ENCODE measurements at regions not wholly inside any gene's neighbourhood (a gene's known extent, or its start where the extent isn't known, plus 50 kb on each side); places are given as distances from the start of the nearest gene placed in this dataset.
"Not testable (repeated sequence)": the region's sequence is repeated elsewhere in the genome, so short reads cannot be mapped to it uniquely, and the experiment has no call there.

DNA sequence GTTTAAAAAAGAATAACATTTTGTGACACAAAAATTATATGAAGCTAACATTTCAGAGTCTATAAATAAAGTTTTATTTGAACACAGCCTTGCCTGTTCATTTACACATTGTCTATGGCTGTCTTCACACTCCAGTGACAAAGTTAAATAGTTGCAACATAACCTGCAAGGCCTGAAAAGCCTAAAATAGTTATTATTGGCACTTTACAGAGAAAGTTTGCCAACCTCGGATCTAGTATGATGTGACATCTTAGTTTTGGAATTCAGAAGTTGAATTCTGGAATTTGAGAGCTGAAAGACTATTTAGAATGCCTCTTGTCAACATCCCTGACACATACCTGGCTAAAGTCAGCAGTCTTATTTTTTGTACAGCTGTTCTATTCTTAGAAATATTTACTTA, 68.3 kb downstream of the DYRK2 start:
- no peak for DNase-seq

- DNase-seq: not testable (repeated sequence)
Measured at GRCh38 chr12:67719303-67719702, 70.8 kb downstream of the DYRK2 start.

DNA sequence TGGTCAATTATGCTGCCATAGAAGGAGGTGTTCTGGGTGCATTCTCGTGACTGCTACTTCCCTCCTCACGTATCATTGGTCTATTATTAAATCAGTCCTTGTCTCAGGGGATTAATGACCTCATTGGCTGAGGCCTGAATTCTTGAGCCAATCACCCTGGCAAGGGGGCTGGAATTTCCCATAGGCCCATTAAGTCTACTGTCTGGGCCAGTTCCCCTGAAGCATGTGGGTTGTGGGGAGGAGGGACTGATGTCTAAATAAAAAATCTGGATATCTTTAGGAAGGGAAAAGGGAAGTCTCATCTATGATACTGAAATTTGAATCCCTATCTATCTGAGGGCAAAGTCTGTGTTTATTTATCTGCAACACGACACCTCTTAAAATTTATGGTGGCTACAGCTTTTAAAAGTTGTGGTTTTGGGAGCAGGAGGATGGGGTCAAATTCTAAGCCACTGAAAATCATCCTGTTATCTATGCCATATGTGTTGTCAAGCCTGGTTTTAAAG, 71.9 kb downstream of the DYRK2 start:
- DNase-seq: no peak

DNA sequence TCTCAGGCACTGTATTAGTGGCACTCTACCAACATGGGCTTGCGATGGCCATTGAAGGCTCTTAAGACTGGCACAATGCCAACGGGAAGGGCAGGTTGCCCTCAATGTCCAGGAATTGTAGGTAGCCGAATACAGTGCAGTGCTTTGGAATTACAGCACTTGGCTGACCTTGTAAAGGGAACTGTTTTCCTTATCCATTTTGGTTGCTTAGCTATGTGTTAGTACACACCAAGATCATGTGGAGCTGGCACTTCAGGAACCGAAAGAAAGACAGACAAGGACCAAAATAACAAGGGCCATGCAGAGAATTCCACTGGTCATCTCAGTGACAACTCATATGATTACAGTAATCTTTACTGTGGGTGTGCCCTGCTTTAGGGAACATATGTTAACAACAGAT, 72.7 kb downstream of the DYRK2 start:
- no peak for DNase-seq

GRCh38 chr12:67722296-67722695, 73.8 kb downstream of the DYRK2 start:
- no peak for DNase-seq

DNA sequence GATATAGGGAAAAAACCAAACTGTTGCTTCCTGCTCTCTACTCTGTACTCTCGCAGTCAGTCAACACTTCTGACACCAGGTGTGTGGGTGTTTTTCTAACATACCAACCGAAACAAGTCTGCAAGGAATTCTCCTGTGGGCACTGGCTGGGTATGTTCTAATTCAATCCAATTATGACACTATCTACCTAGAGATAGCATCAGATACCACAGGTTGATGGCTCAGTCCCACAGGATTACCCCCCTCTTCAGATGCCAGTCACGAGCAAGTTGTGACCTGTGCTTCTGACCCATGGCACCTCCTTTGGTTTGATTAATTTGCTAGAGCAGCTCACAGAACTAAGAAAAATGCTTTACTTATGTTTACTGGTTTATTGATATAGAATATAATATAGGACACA, 78.3 kb downstream of the DYRK2 start:
- no peak for DNase-seq

DNA sequence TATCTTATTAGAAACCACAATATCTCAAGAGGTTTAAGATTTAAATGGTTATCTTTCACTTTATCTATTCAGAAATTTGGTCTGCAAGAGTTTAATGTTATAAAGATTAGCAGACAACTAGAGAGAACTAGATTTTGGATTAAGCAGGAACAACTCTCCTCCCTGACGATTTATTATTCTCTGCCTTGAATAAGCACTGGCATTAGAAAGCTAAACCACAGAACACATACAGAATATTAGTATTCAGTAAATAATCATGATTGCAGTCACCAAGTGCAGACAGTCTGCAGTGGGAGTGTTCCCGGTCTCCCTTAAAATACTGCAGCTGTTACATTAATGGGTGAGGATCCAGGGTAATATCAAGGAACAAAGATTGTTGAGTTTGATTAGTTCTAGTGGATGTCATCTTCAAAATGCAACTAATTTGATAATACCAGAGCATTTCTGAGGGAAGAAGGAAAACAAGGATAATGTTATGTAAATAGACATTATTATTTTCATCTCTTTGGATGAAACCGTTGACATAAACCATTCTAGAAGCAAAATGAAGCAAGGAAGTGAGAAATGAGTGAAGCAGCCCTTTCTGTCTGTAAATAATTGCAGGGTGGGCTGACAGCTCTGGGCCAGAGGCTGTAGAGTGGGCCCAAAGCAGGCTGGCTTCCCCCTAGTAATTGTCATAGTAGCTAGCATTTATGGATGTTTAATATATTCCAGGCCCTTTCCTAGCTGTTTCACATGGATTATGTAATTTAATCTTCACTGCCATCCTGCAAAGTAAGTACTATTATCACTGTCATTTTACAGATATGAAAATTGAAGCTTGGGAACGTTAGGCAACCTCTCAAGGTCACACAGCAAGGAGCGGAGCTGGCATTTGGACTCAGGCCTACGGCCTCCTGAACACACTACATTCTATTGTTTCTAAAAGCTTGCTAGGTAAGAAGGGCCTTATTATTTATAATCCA, 79.4 kb downstream of the DYRK2 start:
- DNase-seq: no peak

GRCh38 chr12:67732857-67733256, 84.3 kb downstream of the DYRK2 start:
- no peak for DNase-seq

DNA sequence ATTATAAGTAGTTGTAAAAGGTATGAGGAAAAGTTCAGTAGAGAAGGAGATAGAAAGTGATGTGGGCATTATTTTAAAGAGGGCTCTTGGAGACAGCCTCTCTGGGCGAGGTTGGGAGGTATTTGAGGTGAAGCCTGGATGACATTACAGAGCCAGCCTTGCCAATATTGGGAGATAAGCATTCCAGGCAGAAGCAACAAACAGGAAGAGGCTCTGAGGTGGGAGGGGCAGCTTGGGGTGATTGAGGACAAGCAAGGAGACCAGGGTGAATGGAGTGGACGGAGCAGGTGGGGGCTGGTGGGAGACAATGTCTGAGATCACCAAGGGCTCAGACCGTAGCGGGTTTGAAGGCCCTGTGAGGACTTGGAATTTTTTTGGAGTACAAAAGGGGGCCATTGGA, 87.3 kb downstream of the DYRK2 start:
- DNase-seq: no peak

DNA sequence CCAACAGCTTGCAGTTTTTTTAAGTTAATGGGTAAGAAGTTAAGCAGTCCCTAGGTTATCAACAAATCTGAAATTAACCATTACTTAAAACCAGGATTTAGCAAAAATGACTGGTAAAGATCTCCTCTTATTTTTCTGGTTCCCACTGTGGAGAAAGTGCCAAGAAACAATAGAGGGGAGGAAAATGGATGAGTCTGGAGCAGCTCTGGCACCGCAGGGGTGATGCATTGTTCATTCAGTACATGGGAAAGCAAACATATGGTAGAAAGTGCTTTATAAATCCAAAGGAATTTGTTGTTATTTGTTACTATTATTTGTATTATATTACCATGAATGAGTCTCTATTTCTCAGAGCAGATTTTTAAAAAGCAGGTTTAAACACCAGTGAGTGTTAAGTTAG, 92.2 kb downstream of the DYRK2 start:
- DNase-seq: no peak

DNA sequence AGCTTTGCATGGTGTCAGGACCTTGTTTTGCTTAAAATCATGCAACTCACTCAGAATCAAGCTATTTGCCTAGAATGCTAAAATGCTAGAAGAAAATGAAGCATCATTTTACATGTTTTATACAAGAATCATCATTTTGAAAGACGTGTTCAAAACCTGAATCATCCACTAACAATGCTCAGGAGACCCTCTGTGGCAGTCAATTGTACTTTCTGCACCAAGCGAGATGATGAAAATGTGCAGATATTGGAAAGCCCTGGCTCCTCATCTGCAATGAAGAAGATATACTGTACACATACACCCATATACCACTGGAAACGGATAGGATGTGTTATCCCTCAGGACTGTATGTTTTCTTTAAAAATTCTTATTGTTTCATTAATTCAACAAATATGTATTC, 92.7 kb downstream of the DYRK2 start:
- no peak for DNase-seq

DNA sequence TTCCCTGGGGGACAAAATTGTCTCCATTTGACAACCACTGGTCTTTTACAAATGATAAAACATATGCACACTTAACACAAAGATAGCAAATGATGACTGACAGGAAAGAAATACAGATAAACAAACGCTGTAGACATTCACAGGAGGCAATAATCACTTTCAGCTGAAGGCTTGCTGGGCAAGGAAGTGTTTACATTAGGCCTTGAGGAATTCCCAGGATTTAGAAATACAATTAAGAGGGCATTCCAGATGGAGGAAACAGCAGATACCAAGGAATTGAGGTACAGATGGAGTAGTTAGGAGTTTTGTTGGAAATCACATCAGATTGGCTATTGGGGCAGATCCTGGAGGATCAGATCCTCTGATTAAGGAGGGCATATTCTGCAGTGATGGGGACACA, 93.9 kb downstream of the DYRK2 start:
- no peak for DNase-seq

DNA sequence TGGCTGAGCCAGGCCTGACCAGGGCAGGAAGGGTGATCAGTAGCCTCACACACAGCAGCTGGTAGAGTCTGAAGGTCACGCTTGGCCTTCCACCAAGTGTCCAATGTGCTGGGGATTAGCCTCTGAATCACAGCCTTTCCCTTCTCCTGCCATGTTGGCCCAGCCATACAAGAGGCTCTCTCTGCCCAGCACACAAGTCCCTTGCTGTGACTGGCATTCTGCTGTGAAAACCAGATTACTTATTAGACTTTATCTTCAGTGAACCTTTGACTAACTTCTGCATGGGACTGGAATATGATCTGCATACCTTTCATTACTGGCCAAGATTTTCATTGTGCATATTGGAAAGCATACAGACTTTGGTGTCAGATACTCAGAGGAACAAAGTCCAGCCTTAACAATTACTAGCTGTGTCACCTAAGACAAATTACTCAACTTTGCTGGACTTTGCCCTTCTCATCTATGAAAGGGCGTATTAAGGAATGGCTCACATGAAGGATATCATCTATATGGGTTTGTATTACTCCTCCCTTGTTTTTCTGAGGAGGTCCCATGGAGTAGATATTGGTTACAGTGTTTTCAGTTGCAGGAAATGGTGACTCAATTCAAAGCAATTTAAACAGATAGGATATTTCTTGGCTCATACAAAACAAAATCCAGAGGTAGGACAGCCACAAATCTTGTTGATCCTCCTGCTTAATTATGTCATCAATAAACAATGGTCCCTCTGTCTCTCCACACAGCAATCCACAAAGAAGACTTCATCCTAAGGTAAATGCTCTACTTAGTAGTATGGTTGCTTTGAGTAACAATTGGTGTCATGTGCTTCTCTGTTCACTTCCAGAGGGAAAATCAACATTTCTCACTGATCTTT, 99.6 kb downstream of the DYRK2 start:
- no peak for DNase-seq

DNA sequence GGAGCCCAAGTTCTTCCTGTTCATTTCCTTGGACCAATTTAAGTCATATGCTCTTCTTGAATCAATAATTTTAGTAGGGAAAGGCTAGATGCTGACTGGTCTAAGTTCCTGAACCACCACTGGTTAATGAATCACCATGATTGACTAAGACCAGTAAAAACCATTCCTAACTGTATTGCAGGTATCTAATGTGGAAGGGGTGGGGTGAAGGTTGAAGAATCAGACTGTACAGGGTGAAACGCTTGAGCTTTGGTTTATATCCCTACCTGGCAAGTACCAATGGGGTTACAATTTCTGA, 100.1 kb downstream of the DYRK2 start:
- DNase-seq: no peak

- DNase-seq: no peak
Measured at GRCh38 chr12:67750513-67751183, 102.1 kb downstream of the DYRK2 start.

- DNase-seq: no peak
Measured at GRCh38 chr12:67751381-67751928, 102.9 kb downstream of the DYRK2 start.

GRCh38 chr12:67752226-67752732, 103.7 kb downstream of the DYRK2 start:
- no peak for DNase-seq

DNA sequence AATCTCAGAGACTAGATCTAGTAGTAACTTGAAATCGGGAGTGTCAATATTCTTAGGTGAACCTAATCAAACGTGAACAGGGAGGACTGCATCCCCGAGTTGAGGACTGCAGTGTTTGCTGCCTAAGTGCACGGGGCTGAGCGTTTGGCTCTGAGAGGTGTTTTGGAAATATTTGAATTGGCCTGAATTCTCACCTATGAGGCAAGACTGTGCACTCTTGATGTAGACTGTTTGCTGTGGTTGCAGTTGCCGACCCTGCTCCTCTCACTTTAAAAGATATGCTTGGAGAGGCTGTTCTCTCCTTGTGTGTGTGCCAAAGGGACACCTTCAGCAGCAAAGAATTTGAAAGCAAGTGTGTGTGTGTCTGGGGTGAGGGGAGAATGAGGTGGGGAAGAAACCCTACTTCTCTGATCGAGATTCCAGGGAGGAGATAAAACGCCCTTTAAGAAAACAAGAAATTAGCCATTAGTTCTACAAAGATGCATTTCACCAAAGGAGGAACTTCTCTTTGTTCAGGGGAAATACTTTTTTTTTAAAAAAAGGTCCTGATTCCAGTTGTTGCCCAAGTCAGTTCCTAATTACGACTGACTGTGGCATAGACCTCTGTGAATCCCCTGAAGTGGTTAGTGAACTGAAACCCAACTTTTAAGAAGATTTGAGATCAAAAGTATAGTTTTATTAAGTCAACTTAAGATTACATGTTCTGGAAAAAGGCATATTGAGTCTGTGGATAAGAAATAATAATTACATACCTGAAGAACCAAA, 106.6 kb downstream of the DYRK2 start:
- DNase-seq: no peak

- no peak for DNase-seq
Measured at GRCh38 chr12:67757651-67758050, 109.1 kb downstream of the DYRK2 start.

- no peak for DNase-seq
Measured at GRCh38 chr12:67758119-67758518, 109.6 kb downstream of the DYRK2 start.

DNA sequence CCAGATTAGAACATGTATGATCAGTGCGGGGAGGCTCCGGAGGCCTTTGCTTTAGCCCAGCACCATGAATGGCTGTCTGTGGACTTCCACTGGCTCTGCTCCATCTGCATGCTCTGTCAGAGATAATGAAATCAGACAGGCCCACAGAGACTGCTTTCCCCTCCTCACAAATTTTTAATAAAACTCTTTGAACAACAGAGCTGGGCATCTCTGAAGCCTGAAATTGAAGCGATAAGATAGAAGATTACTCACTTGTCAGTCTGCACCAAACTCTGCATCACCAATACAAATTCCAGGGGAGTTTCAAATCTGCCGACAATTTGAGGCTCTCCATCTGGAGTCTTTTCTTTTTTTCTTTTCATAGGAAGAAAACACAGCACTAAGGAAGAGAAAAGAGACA, 110.0 kb downstream of the DYRK2 start:
- no peak for DNase-seq

DNA sequence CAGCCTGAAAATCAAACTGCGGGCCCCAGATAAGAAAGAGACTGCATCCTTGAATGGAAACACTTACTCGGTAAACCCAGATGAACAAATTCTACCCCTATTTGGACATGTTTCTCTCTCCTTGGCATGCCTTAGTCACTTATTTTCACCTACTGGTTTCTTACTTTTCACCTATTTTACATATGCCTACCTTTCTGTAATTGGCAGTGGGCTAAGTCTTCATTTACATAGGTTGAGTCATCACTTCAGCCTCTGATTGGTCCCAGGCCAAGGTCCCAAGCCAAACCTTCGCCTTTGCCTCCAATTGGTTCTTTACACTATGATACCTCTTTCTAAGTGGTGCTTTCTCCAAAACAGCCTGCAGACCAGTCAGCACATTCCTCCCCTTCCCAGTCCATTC, 111.3 kb downstream of the DYRK2 start:
- peak; percentile 26 to 38 for DNase-seq
